ENCODE measurements at regions not wholly inside any gene's neighbourhood (a gene's known extent, or its start where the extent isn't known, plus 50 kb on each side); places are given as distances from the start of the nearest gene placed in this dataset.
"Not testable (repeated sequence)": the region's sequence is repeated elsewhere in the genome, so short reads cannot be mapped to it uniquely, and the experiment has no call there.

GRCh38 chr2:11069566-11070185 lies 85.6 kb upstream of the SLC66A3 start:
- no peak for DNase-seq

- DNase-seq: no peak
Observed at GRCh38 chr2:11071211-11071610, 84.1 kb upstream of the SLC66A3 start.

- no peak for DNase-seq
Observed at GRCh38 chr2:11071939-11072338, 83.3 kb upstream of the SLC66A3 start.

GRCh38 chr2:11072550-11072949 lies 82.7 kb upstream of the SLC66A3 start:
- no peak for DNase-seq

GRCh38 chr2:11073251-11073650 lies 82.0 kb upstream of the SLC66A3 start:
- peak in 1 of 58 donors; percentile 15 for DNase-seq

- no peak for DNase-seq
Observed at GRCh38 chr2:11073776-11074175, 81.5 kb upstream of the SLC66A3 start.

GRCh38 chr2:11074246-11074820 lies 80.9 kb upstream of the SLC66A3 start:
- DNase-seq: no peak

GRCh38 chr2:11075221-11075620 lies 80.0 kb upstream of the SLC66A3 start:
- no peak for DNase-seq

GRCh38 chr2:11077411-11077810 lies 77.9 kb upstream of the SLC66A3 start:
- no peak for DNase-seq

- no peak for DNase-seq
Observed at GRCh38 chr2:11079136-11079824, 76.0 kb upstream of the SLC66A3 start.

- peak in 15 of 58 donors; percentile 5 to 74 (median 19) for DNase-seq
Observed at GRCh38 chr2:11080253-11081115, 74.8 kb upstream of the SLC66A3 start.

GRCh38 chr2:11082880-11083279 lies 72.4 kb upstream of the SLC66A3 start:
- no peak for DNase-seq

- DNase-seq: not testable (repeated sequence)
Observed at GRCh38 chr2:11088821-11089220, 66.4 kb upstream of the SLC66A3 start.

- DNase-seq: no peak
Observed at GRCh38 chr2:11090187-11090586, 65.1 kb upstream of the SLC66A3 start.

- DNase-seq: no peak
Observed at GRCh38 chr2:11092701-11093335, 62.4 kb upstream of the SLC66A3 start.

GRCh38 chr2:11093467-11093866 lies 61.8 kb upstream of the SLC66A3 start:
- no peak for DNase-seq

- no peak for DNase-seq
Observed at GRCh38 chr2:11094021-11094810, 61.1 kb upstream of the SLC66A3 start.

- no peak for DNase-seq
Observed at GRCh38 chr2:11096591-11096990, 58.7 kb upstream of the SLC66A3 start.

GRCh38 chr2:11097038-11097720 lies 58.1 kb upstream of the SLC66A3 start:
- peak in 3 of 58 donors; percentile 4 to 26 (median 13) for DNase-seq

GRCh38 chr2:11097854-11098387 lies 57.3 kb upstream of the SLC66A3 start:
- no peak for DNase-seq

Data from anterior cingulate cortex (tissue), 58 donors.